Neural progenitor cell (in vitro differentiated cells): ENCODE measurements at regions not wholly inside any gene's neighbourhood (a gene's known extent, or its start where the extent isn't known, plus 50 kb on each side); places are given as distances from the start of the nearest gene placed in this dataset.

Experiments
- DNase-seq: peaks from one replicate; pipeline ENCODE4 v3.0.0-alpha.2; 2016; ENCODE audit warnings: low spot score
- H2AFZ ChIP-seq: fragments of 200-600 bp; sonication (generic); replicated peaks from 2 replicates; pipeline ENCODE4 v1.6.1; 2016; ENCODE audit warnings: antibody characterized with exemption
- H3F3A ChIP-seq: fragments of 200-600 bp; sonication (generic); 2 replicates; pipeline ENCODE4 v1.6.1; 2016; ENCODE audit warnings: antibody characterized with exemption, low read depth
- H3K27ac ChIP-seq: fragments of 200-600 bp; sonication (generic); 2 replicates; pipeline ENCODE4 v1.5.1; 2016; ENCODE audit warnings: mild to moderate bottlenecking
- H3K27me3 ChIP-seq: fragments of 200-600 bp; sonication (generic); 2 replicates; pipeline ENCODE4 v1.6.1; 2016; ENCODE audit warnings: mild to moderate bottlenecking, moderate library complexity
- H3K36me3 ChIP-seq: fragments of 200-600 bp; sonication (generic); 2 replicates; pipeline ENCODE4 v1.5.1; 2016
- H3K4me1 ChIP-seq: fragments of 200-600 bp; sonication (generic); 2 replicates; pipeline ENCODE4 v1.6.1; 2016; ENCODE audit warnings: mixed run types
- H3K4me2 ChIP-seq: fragments of 200-600 bp; sonication (generic); 2 replicates; pipeline ENCODE4 v1.6.1; 2016
- H3K4me3 ChIP-seq: fragments of 200-600 bp; sonication (generic); 2 replicates; pipeline ENCODE4 v1.5.1; 2016
- H3K79me2 ChIP-seq: fragments of 200-600 bp; sonication (generic); 2 replicates; pipeline ENCODE4 v1.6.1; 2016; ENCODE audit warnings: low read depth
- H3K9ac ChIP-seq: fragments of 200-600 bp; sonication (generic); 2 replicates; pipeline ENCODE4 v1.6.1; 2016
- H3K9me3 ChIP-seq: fragments of 200-600 bp; sonication (generic); 2 replicates; pipeline ENCODE4 v1.5.1; 2016; ENCODE audit warnings: low read depth
- H4K20me1 ChIP-seq: fragments of 200-600 bp; sonication (generic); 2 replicates; pipeline ENCODE4 v1.6.1; 2016; ENCODE audit warnings: low read depth
- H3K27ac Mint-ChIP-seq: 3 replicates; pipeline ENCODE4 v1.8.0; 2021; ENCODE audit warnings: mixed read lengths
- H3K27me3 Mint-ChIP-seq: 2 replicates; pipeline ENCODE4 v1.8.0; 2022; ENCODE audit warnings: low read depth, mild to moderate bottlenecking, inconsistent platforms, moderate library complexity, mixed read lengths; ENCODE audit not compliant: insufficient read depth
- H3K36me3 Mint-ChIP-seq: 3 replicates; pipeline ENCODE4 v1.8.0; 2021; ENCODE audit warnings: mixed read lengths
- H3K4me1 Mint-ChIP-seq: 3 replicates; pipeline ENCODE4 v1.8.0; 2021; ENCODE audit warnings: mixed read lengths
- H3K4me3 Mint-ChIP-seq: 3 replicates; pipeline ENCODE4 v1.8.0; 2021; ENCODE audit warnings: mild to moderate bottlenecking, moderate library complexity, mixed read lengths
- H3K9me3 Mint-ChIP-seq: 3 replicates; pipeline ENCODE4 v1.8.0; 2020; ENCODE audit warnings: mixed read lengths
- EZH2 ChIP-seq: fragments of 200-600 bp; sonication (generic); IDR thresholded peaks from 2 replicates; pipeline ENCODE4 v1.6.1; 2017; ENCODE audit warnings: antibody characterized with exemption, mild to moderate bottlenecking, moderate library complexity
- EZH2phosphoT487 ChIP-seq: fragments of 200-600 bp; sonication (generic); IDR thresholded peaks from 2 replicates; pipeline ENCODE4 v1.6.1; 2017; ENCODE audit warnings: antibody characterized with exemption
- TF ChIP-seq, protein P1 (sequence below): fragments of 200-600 bp; sonication (generic); IDR thresholded peaks from 2 replicates; pipeline ENCODE4 v1.5.1; 2017; ENCODE audit warnings: antibody characterized with exemption, mild to moderate bottlenecking

- Mint-ChIP-seq H3K9me3 (peaks cover 6% of the 10 kb centered on the region), H3K4me3 (no peak overlapping the region), H3K27ac (no peak overlapping the region), H3K27me3 (peaks cover 2% of the 10 kb centered on the region), H3K36me3 (no peaks in the 10 kb centered on the region), H3K4me1 (peaks cover 21% of the 10 kb centered on the region)
- H3K79me2 ChIP-seq = no peaks in the 10 kb centered on the region
- H2AFZ ChIP-seq = no peak overlapping the region
- H4K20me1 ChIP-seq = peaks cover 9% of the 10 kb centered on the region
- no peak overlapping the region for H3K9ac ChIP-seq
- no peaks in the 10 kb centered on the region for H3K36me3 ChIP-seq
- peaks cover 24% of the 10 kb centered on the region for H3K4me1 ChIP-seq
- TF ChIP-seq, protein P1, sequence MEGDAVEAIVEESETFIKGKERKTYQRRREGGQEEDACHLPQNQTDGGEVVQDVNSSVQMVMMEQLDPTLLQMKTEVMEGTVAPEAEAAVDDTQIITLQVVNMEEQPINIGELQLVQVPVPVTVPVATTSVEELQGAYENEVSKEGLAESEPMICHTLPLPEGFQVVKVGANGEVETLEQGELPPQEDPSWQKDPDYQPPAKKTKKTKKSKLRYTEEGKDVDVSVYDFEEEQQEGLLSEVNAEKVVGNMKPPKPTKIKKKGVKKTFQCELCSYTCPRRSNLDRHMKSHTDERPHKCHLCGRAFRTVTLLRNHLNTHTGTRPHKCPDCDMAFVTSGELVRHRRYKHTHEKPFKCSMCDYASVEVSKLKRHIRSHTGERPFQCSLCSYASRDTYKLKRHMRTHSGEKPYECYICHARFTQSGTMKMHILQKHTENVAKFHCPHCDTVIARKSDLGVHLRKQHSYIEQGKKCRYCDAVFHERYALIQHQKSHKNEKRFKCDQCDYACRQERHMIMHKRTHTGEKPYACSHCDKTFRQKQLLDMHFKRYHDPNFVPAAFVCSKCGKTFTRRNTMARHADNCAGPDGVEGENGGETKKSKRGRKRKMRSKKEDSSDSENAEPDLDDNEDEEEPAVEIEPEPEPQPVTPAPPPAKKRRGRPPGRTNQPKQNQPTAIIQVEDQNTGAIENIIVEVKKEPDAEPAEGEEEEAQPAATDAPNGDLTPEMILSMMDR = peak; percentile 11
- no peak for TF ChIP-seq EZH2
- no peak overlapping the region for H3K4me3 ChIP-seq
- H3K27me3 ChIP-seq = peaks cover 13% of the 10 kb centered on the region
- peaks cover 22% of the 10 kb centered on the region for H3F3A ChIP-seq
- H3K9me3 ChIP-seq = no peaks in the 10 kb centered on the region
- DNase-seq = no peak
- no peak overlapping the region for H3K4me2 ChIP-seq
- no peak overlapping the region for H3K27ac ChIP-seq
Measured at GRCh38 chr15:62988701-62989100, 53.8 kb upstream of the TPM1 start.

- TF ChIP-seq EZH2phosphoT487 (no peak), EZH2 (no peak)
- TF ChIP-seq, protein P1 = no peak
- H3K27ac ChIP-seq = no peak overlapping the region
- H3K9ac ChIP-seq = no peak overlapping the region
- peaks cover 13% of the 10 kb centered on the region for H3K27me3 ChIP-seq
- peaks cover 6% of the 10 kb centered on the region for H3K9me3 Mint-ChIP-seq
- H3K36me3 Mint-ChIP-seq = no peaks in the 10 kb centered on the region
- peaks cover 2% of the 10 kb centered on the region for H3K27me3 Mint-ChIP-seq
- H3K9me3 ChIP-seq = no peaks in the 10 kb centered on the region
- H3K4me3 ChIP-seq = no peak overlapping the region
- peaks cover 27% of the 10 kb centered on the region for H3K4me1 Mint-ChIP-seq
- peaks cover 30% of the 10 kb centered on the region for H3K4me1 ChIP-seq
- H3K27ac Mint-ChIP-seq = no peak overlapping the region
- no peak overlapping the region for H3K4me3 Mint-ChIP-seq
- no peak overlapping the region for H3K4me2 ChIP-seq
- peaks cover 25% of the 10 kb centered on the region for H3F3A ChIP-seq
- no peaks in the 10 kb centered on the region for H3K79me2 ChIP-seq
- H2AFZ ChIP-seq = no peak overlapping the region
- no peak for DNase-seq
- H4K20me1 ChIP-seq = peaks cover 9% of the 10 kb centered on the region
- no peaks in the 10 kb centered on the region for H3K36me3 ChIP-seq
Measured at GRCh38 chr15:62989366-62990055, 53.0 kb upstream of the TPM1 start.

- Histone ChIP-seq H3K9me3 (no peaks in the 10 kb centered on the region), H2AFZ (no peak overlapping the region), H4K20me1 (peaks cover 9% of the 10 kb centered on the region), H3K79me2 (no peaks in the 10 kb centered on the region), H3F3A (peaks cover 25% of the 10 kb centered on the region), H3K27ac (no peak overlapping the region), H3K27me3 (peaks cover 13% of the 10 kb centered on the region), H3K4me3 (no peak overlapping the region), H3K4me1 (peaks cover 34% of the 10 kb centered on the region), H3K36me3 (no peaks in the 10 kb centered on the region), H3K9ac (no peak overlapping the region), H3K4me2 (no peak overlapping the region)
- no peak for DNase-seq
- Mint-ChIP-seq H3K27me3 (peaks cover 5% of the 10 kb centered on the region), H3K4me1 (peaks cover 27% of the 10 kb centered on the region), H3K9me3 (peaks cover 6% of the 10 kb centered on the region), H3K27ac (no peak overlapping the region), H3K4me3 (no peak overlapping the region), H3K36me3 (no peaks in the 10 kb centered on the region)
- TF ChIP-seq, protein P1 = no peak
- no peak for TF ChIP-seq EZH2phosphoT487
- TF ChIP-seq EZH2 = no peak
Measured at GRCh38 chr15:62991698-62992097, 50.8 kb upstream of the TPM1 start.
